ENCODE measurements at regions not wholly inside any gene's neighbourhood (a gene's known extent, or its start where the extent isn't known, plus 50 kb on each side); places are given as distances from the start of the nearest gene placed in this dataset.

GRCh38 chr14:103267226-103267910, 66.7 kb upstream of the EIF5 start:
- H3K9me3 ChIP-seq (ENCODE audit: control insufficient read depth in 2 of 2, insufficient read depth in 1 of 2, low read length in 1 of 2) = no peaks in the 10 kb centered on the region
- H3K4me3 ChIP-seq (ENCODE audit: low read length in 2 of 2) = no peak overlapping the region
- 85% methylated on average over 11 of the region's 11 CpGs for WGBS
- H3K27me3 ChIP-seq (ENCODE audit: control insufficient read depth in 2 of 2, insufficient read depth in 1 of 2, low read length in 1 of 2) = peaks cover 7 to 25% of the 10 kb centered on the region in 2 donors
- DNase-seq (ENCODE audit: low read depth in 6 of 9, low spot score in 9 of 9) = no peak
- H3K27ac ChIP-seq (ENCODE audit: low read depth in 1 of 2, low read length in 1 of 2) = no peak overlapping the region
- H3K4me1 ChIP-seq (ENCODE audit: control insufficient read depth in 2 of 2, insufficient read depth in 2 of 2, low read length in 2 of 2) = no peaks in the 10 kb centered on the region
- no peaks in the 10 kb centered on the region for H3K36me3 ChIP-seq (ENCODE audit: control insufficient read depth in 2 of 2, insufficient read depth in 2 of 2, low read length in 1 of 2)

- Histone ChIP-seq H3K4me3 (ENCODE audit: low read length in 2 of 2) (no peak overlapping the region), H3K4me1 (ENCODE audit: control insufficient read depth in 2 of 2, insufficient read depth in 2 of 2, low read length in 2 of 2) (no peaks in the 10 kb centered on the region), H3K27me3 (ENCODE audit: control insufficient read depth in 2 of 2, insufficient read depth in 1 of 2, low read length in 1 of 2) (peaks cover 27 to 60% of the 10 kb centered on the region in 2 donors), H3K36me3 (ENCODE audit: control insufficient read depth in 2 of 2, insufficient read depth in 2 of 2, low read length in 1 of 2) (no peaks in the 10 kb centered on the region), H3K27ac (ENCODE audit: low read depth in 1 of 2, low read length in 1 of 2) (no peak overlapping the region), H3K9me3 (ENCODE audit: control insufficient read depth in 2 of 2, insufficient read depth in 1 of 2, low read length in 1 of 2) (peaks cover 3% of the 10 kb centered on the region in 2 donors)
- WGBS = 95% methylated on average over 7 of the region's 7 CpGs
- DNase-seq (ENCODE audit: low read depth in 6 of 9, low spot score in 9 of 9) = no peak
Measured at GRCh38 chr14:103271189-103271588, 62.8 kb upstream of the EIF5 start.

GRCh38 chr14:103273145-103273744, 60.8 kb upstream of the EIF5 start:
- H3K4me1 ChIP-seq (ENCODE audit: control insufficient read depth in 2 of 2, insufficient read depth in 2 of 2, low read length in 2 of 2) = no peaks in the 10 kb centered on the region
- no peaks in the 10 kb centered on the region for H3K36me3 ChIP-seq (ENCODE audit: control insufficient read depth in 2 of 2, insufficient read depth in 2 of 2, low read length in 1 of 2)
- DNase-seq (ENCODE audit: low read depth in 6 of 9, low spot score in 9 of 9) = no peak
- WGBS = 7% methylated on average over 63 of the region's 63 CpGs
- peak overlapping the region in 1 of 2 donors; percentile 2 for H3K4me3 ChIP-seq (ENCODE audit: low read length in 2 of 2)
- no peak overlapping the region for H3K27ac ChIP-seq (ENCODE audit: low read depth in 1 of 2, low read length in 1 of 2)
- H3K27me3 ChIP-seq (ENCODE audit: control insufficient read depth in 2 of 2, insufficient read depth in 1 of 2, low read length in 1 of 2) = peaks cover 34 to 72% of the 10 kb centered on the region in 2 donors
- H3K9me3 ChIP-seq (ENCODE audit: control insufficient read depth in 2 of 2, insufficient read depth in 1 of 2, low read length in 1 of 2) = peaks cover 3% of the 10 kb centered on the region in 2 donors

- Histone ChIP-seq H3K27me3 (ENCODE audit: control insufficient read depth in 2 of 2, insufficient read depth in 1 of 2, low read length in 1 of 2) (peaks cover 36 to 79% of the 10 kb centered on the region in 2 donors), H3K4me3 (ENCODE audit: low read length in 2 of 2) (no peak overlapping the region), H3K27ac (ENCODE audit: low read depth in 1 of 2, low read length in 1 of 2) (no peak overlapping the region), H3K4me1 (ENCODE audit: control insufficient read depth in 2 of 2, insufficient read depth in 2 of 2, low read length in 2 of 2) (no peaks in the 10 kb centered on the region), H3K36me3 (ENCODE audit: control insufficient read depth in 2 of 2, insufficient read depth in 2 of 2, low read length in 1 of 2) (no peaks in the 10 kb centered on the region), H3K9me3 (ENCODE audit: control insufficient read depth in 2 of 2, insufficient read depth in 1 of 2, low read length in 1 of 2) (peaks cover 3% of the 10 kb centered on the region in 2 donors)
- no peak for DNase-seq (ENCODE audit: low read depth in 6 of 9, low spot score in 9 of 9)
- WGBS = 17% methylated on average over 79 of the region's 79 CpGs
Measured at GRCh38 chr14:103273745-103274615, 60.1 kb upstream of the EIF5 start.

- Histone ChIP-seq H3K36me3 (ENCODE audit: control insufficient read depth in 2 of 2, insufficient read depth in 2 of 2, low read length in 1 of 2) (no peaks in the 10 kb centered on the region), H3K4me3 (ENCODE audit: low read length in 2 of 2) (no peak overlapping the region), H3K27ac (ENCODE audit: low read depth in 1 of 2, low read length in 1 of 2) (no peak overlapping the region), H3K4me1 (ENCODE audit: control insufficient read depth in 2 of 2, insufficient read depth in 2 of 2, low read length in 2 of 2) (no peaks in the 10 kb centered on the region), H3K9me3 (ENCODE audit: control insufficient read depth in 2 of 2, insufficient read depth in 1 of 2, low read length in 1 of 2) (peaks cover 3% of the 10 kb centered on the region in 2 donors), H3K27me3 (ENCODE audit: control insufficient read depth in 2 of 2, insufficient read depth in 1 of 2, low read length in 1 of 2) (peaks cover 46 to 81% of the 10 kb centered on the region in 2 donors)
- DNase-seq (ENCODE audit: low read depth in 6 of 9, low spot score in 9 of 9) = no peak
Measured at GRCh38 chr14:103275000-103275399, 59.0 kb upstream of the EIF5 start.

- H3K9me3 ChIP-seq (ENCODE audit: control insufficient read depth in 2 of 2, insufficient read depth in 1 of 2, low read length in 1 of 2) = peaks cover 3% of the 10 kb centered on the region in 2 donors
- no peak overlapping the region for H3K27ac ChIP-seq (ENCODE audit: low read depth in 1 of 2, low read length in 1 of 2)
- H3K36me3 ChIP-seq (ENCODE audit: control insufficient read depth in 2 of 2, insufficient read depth in 2 of 2, low read length in 1 of 2) = no peaks in the 10 kb centered on the region
- H3K27me3 ChIP-seq (ENCODE audit: control insufficient read depth in 2 of 2, insufficient read depth in 1 of 2, low read length in 1 of 2) = peaks cover 46 to 90% of the 10 kb centered on the region in 2 donors
- 92% methylated on average over 8 of the region's 8 CpGs for WGBS
- no peak overlapping the region for H3K4me3 ChIP-seq (ENCODE audit: low read length in 2 of 2)
- no peaks in the 10 kb centered on the region for H3K4me1 ChIP-seq (ENCODE audit: control insufficient read depth in 2 of 2, insufficient read depth in 2 of 2, low read length in 2 of 2)
- DNase-seq (ENCODE audit: low read depth in 6 of 9, low spot score in 9 of 9) = no peak
Measured at GRCh38 chr14:103277931-103278330, 56.1 kb upstream of the EIF5 start.

- WGBS = 9% methylated on average over 102 of the region's 102 CpGs
Measured at GRCh38 chr14:103279142-103280025, 54.7 kb upstream of the EIF5 start.

GRCh38 chr14:103280278-103280928, 53.6 kb upstream of the EIF5 start:
- peaks cover 28 to 82% of the 10 kb centered on the region in 2 donors for H3K27me3 ChIP-seq (ENCODE audit: control insufficient read depth in 2 of 2, insufficient read depth in 1 of 2, low read length in 1 of 2)
- WGBS = 52% methylated on average over 15 of the region's 15 CpGs
- H3K4me1 ChIP-seq (ENCODE audit: control insufficient read depth in 2 of 2, insufficient read depth in 2 of 2, low read length in 2 of 2) = no peaks in the 10 kb centered on the region
- no peaks in the 10 kb centered on the region for H3K36me3 ChIP-seq (ENCODE audit: control insufficient read depth in 2 of 2, insufficient read depth in 2 of 2, low read length in 1 of 2)
- no peak overlapping the region for H3K27ac ChIP-seq (ENCODE audit: low read depth in 1 of 2, low read length in 1 of 2)
- DNase-seq (ENCODE audit: low read depth in 6 of 9, low spot score in 9 of 9) = no peak
- no peak overlapping the region for H3K4me3 ChIP-seq (ENCODE audit: low read length in 2 of 2)
- H3K9me3 ChIP-seq (ENCODE audit: control insufficient read depth in 2 of 2, insufficient read depth in 1 of 2, low read length in 1 of 2) = no peaks in the 10 kb centered on the region

More at GRCh38 chr14:103279142-103280025, 54.7 kb upstream of the EIF5 start:
- H3K27me3 ChIP-seq (ENCODE audit: control insufficient read depth in 2 of 2, insufficient read depth in 1 of 2, low read length in 1 of 2) = peaks cover 33 to 88% of the 10 kb centered on the region in 2 donors
- H3K4me1 ChIP-seq (ENCODE audit: control insufficient read depth in 2 of 2, insufficient read depth in 2 of 2, low read length in 2 of 2) = no peaks in the 10 kb centered on the region
- H3K27ac ChIP-seq (ENCODE audit: low read depth in 1 of 2, low read length in 1 of 2) = no peak overlapping the region
- no peak overlapping the region for H3K4me3 ChIP-seq (ENCODE audit: low read length in 2 of 2)
- H3K9me3 ChIP-seq (ENCODE audit: control insufficient read depth in 2 of 2, insufficient read depth in 1 of 2, low read length in 1 of 2) = peaks cover 0 to 2% of the 10 kb centered on the region in 2 donors
- DNase-seq (ENCODE audit: low read depth in 6 of 9, low spot score in 9 of 9) = no peak
- no peaks in the 10 kb centered on the region for H3K36me3 ChIP-seq (ENCODE audit: control insufficient read depth in 2 of 2, insufficient read depth in 2 of 2, low read length in 1 of 2)
